T47D (cell line): ENCODE measurements at regions not wholly inside any gene's neighbourhood (a gene's known extent, or its start where the extent isn't known, plus 50 kb on each side); places are given as distances from the start of the nearest gene placed in this dataset.
"Not testable (repeated sequence)": the region's sequence is repeated elsewhere in the genome, so short reads cannot be mapped to it uniquely, and the experiment has no call there.

Experiments
- DNase-seq, 2 experiments: peaks; one replicate each; pipeline versions ENCODE4 v3.0.0 to v3.0.0-alpha.2; 2011 to 2012; ENCODE audit warnings: low read depth in 1 of 2, low spot score in 1 of 2
- JUND ChIP-seq: IDR thresholded peaks from 2 replicates; pipeline ENCODE4 v1.6.1; 2012; ENCODE audit warnings: low read depth
- in situ Hi-C: cut with HindIII; loops from 2 replicates; pipeline ENCODE4 v1.10.0; 2016; ENCODE audit warnings: low sequenced_read_pairs, low pct_unique_long_range_greater_than_20kb

DNA sequence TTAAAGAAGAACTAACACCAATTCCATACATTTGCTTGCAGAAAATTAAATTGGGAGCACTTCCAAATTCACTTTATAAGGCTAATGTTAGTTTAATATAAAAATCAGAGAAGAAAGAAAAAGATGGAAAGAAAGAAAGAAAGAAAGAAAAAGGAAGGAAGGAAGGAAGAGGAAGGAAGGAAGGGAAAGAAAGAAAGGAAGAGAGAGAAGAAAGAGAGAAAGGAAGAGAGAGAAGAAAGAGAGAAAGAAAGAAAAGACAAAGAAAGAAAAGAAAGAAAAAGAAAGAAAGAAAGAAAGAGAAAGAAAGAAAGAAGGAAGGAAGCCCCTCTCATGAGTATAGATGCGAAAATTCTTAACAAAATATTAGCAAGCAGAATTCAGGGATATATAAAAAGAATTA is 267.7 kb downstream of the RPAP3 start:
- DNase-seq = no peak
- no peak for TF ChIP-seq JUND
- in situ Hi-C loops = no loop called here

DNA sequence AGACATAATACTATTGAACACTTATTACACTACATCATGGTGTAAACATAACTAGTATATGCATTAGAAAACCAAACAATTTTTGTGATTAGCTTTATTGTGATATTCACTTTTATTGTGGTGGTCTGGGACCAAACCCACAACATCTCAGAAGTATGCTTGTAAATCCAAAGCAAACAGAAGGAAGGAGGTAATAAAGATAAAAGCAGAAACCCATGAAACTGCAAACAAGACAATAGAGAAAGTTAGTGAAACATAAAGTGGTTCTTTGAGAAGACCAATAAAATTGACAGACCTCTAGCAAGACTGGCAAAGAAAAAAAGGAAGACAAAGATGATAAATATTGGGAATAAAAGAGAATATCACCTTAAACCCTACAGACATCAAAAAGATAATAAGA is 268.3 kb downstream of the RPAP3 start:
- in situ Hi-C loops = no loop called here
- no peak for DNase-seq

DNA sequence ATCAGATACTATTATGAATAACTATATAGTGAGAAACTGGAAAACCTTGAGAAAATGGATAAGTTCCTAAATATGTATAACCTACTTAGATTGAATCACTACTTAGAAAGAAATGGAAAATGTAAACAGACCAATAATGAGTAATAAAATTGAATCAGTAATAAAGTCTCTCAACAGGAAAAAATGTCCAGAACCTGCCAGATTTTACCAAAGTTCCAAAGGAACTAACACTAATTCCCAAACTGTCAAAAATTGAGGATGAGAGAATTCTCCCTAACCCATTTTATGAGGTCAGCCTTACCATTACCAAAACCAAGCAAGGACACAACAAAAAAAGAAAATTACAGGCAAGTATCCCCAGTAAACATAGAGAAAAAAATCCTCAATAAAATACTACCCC is 272.0 kb downstream of the RPAP3 start:
- DNase-seq = no peak
- in situ Hi-C loops = no loop called here
- TF ChIP-seq JUND = no peak

More for the DNA sequence above, 268.3 kb downstream of the RPAP3 start:
- TF ChIP-seq JUND = no peak

DNA sequence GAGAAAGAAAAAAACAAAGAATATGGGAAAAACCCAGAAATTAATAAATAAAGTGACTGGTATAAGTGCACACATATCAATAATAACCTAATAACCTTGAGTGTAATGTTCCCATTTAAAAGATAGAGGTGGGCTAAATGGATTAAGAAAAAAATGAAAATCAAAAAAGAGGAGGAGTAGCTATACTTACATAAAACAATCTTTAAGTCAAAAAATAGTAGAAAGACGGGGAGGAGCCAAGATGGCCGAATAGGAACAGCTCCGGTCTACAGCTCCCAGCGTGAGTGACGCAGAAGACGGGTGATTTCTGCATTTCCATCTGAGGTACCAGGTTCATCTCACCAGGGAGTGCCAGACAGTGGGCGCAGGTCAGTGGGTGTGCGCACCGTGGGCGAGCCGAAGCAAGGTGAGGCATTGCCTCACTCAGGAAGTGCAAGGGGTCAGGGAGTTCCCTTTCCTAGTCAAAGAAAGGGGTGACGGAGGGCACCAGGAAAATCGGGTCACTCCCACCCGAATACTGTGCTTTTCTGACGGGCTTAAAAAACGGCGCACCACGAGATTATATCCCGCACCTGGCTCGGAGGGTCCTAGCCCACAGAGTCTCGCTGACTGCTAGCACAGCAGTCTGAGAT is 279.0 kb downstream of the RPAP3 start:
- DNase-seq, in situ Hi-C loops: not testable (repeated sequence)

DNA sequence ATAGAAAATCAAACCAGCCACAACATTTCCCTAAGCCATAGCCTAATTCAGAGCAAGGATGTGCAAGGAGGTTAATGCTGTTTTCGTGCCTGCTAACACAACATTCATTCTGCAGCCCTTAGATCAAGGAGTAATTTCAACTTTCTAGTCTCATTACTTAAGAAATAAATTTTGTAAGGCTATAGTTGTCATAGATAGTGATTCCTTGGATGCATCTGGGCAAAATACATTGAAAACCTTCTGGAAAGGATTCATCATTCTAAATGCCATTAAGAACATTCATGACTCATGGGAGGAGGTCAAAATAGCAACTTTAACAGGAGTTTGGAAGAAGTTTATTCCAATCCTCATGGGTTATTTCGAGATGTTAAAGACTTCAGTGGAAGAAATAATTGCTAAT is 283.2 kb downstream of the RPAP3 start:
- no peak for DNase-seq
- no peak for TF ChIP-seq JUND
- in situ Hi-C loops = no loop called here

DNA sequence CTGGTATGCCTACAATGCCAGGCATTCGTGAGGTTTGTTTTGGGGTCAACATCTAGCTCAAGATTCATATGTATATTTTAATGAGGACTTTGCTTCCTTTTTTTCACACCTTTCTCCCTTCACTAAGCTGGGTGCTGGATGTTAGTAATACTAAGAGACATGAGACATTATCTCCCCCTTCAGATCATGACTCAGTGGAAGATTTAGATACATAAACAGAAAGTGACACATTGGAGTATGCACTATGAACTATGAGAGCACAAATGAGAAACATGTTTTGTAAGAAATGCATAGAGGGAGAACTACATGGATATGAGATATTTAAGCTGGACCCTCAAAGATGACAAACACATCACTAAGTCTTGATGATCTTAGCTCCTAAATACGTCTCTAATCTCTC is 286.3 kb downstream of the RPAP3 start:
- in situ Hi-C loops = no loop called here
- TF ChIP-seq JUND = no peak
- no peak for DNase-seq

DNA sequence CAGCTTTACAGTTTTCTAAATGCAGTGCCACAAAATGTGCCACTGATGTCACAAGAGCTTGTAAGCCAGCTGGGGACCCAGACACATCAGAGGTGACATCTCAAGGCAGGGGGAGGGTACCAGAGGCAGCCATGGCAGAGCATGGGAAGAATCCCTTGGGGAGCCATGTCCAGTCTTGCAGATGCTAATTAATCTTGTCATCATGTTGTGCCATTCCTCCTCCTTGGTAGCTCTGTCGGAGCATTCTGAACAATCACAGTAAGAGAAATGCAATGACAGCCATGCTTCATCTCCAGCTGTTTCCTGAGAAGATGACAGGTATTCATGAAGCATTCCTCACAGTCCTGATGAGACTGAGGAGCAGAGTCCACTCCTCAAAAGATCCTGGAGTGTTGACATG is 287.9 kb downstream of the RPAP3 start:
- in situ Hi-C loops = no loop called here
- no peak for DNase-seq
- TF ChIP-seq JUND = no peak

DNA sequence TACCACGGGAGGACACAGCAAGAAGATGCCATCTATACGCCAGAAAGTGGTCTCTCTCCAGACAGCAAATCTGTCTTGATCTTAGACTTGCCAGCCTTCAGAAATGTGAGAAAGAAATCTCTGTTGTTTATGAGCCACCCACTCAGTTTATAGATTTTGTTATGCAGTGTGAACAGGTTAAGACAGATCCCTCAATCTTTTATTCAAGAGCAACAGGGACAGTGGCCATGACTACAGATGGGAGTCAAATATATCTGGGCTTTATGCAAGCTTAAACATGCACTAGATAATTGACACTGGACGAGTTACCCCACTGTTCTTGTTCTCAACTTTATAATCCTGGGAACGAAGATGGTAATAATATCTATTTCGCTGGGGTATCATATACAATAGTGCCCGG is 288.7 kb downstream of the RPAP3 start:
- TF ChIP-seq JUND = no peak
- DNase-seq = no peak
- in situ Hi-C loops = no loop called here

DNA sequence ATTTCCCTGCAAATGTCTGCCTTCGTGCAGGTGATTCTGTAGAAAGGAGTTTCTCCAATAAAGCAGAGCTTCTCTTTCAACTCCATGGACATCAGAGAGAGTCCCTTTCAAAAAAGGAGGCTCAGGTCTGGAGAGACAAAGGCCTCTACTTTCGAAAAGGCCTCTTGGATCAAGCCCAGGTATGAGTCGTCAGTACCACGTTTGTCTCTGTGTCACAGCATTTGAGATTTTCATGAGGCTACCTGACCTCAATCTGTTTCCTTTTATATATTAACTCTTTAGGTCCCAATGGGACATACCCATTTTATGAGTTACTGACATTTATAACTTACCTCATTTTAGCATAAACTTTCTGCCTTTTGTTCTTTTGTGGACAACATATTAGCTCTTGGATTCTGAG is 290.8 kb downstream of the RPAP3 start:
- no peak for DNase-seq
- no peak for TF ChIP-seq JUND
- in situ Hi-C loops = no loop called here

DNA sequence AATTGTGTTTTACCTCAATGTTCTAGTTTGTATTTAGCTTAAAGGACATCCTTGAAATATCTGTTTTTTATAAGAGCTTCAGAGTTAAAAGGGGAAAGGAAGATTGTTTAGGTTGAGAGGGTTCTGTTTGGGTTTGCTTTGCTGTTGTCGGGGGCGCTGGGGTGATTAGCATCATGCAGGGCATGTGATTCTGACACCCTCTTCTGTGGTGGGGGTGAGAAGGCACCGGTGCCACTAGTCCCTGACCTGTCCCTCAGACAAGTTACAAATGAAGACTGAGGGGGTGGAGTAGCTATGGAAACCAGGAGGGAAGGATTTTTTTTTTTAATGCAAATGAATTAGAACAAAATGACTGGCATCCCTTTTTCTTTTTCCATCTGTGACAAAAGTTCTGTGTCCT is 291.3 kb downstream of the RPAP3 start:
- no peak for DNase-seq
- no peak for TF ChIP-seq JUND
- in situ Hi-C loops = no loop called here

DNA sequence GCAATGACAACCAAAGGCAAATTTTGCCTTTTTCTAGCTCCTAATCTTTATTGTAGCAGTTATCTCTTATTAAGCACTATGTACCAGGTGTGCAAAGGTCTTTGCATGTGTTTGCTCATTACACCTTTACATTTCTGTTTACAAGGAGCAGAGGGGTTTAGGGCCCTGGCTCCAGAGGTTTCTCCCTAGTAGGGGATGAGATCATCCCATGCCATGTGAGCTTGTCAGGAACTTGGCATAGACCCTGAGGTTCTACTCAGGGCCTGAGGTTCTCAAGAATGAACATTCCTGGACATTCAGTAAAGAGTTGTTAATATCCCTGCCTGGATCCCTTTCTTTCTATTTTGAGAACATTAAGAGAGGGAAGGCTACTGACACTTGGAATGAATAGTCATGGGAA is 292.0 kb downstream of the RPAP3 start:
- in situ Hi-C loops = no loop called here
- DNase-seq = no peak
- TF ChIP-seq JUND = no peak

DNA sequence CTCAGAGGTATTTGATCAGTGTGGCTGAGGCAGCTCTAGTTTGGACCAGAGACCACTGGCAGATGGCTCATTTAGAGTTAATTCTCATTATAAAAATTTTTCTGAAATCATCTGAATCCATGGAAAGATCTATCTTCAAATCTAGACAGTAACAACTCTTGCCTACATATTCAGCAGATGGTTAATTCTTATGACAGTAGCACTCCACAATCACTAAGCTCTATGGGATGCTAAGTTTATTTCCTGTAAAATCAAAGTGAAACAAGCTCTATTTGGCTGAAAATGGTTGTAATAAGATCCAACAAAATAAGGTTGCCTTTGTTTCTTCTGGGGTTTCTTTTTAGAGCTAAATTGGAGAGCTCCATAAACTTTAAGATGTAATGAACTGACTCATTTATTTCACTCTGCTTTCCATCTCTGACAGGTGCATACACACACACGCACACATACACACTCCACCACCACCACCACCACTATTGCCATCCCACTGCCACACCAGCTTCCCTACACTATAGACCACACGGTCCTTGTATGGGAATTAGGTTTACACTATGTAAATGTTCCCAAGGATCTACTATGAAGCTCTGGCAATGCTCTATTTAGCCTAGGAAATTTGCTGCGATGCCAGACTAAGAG is 293.1 kb downstream of the RPAP3 start:
- in situ Hi-C loops = no loop called here
- no peak for TF ChIP-seq JUND
- no peak for DNase-seq

DNA sequence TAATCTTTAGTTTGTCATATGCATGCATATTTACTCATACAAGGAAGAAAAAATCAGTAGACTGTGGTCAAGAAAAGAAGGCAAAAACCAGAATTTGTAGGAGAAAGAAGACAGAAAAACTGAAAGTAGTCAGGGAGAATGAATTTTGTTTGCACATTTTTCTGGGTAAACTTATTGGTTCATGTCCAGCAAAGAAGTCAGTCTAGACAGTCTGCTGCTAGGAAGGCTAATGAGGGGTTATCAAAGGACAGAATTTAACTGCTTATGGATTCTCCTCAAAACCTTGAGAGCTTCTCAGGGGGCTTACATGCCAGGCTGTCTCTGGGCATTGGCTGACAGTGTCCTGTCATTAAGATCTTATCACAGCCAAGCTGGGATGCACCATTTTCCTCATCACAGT is 293.9 kb downstream of the RPAP3 start:
- DNase-seq = no peak
- no peak for TF ChIP-seq JUND
- in situ Hi-C loops = no loop called here

DNA sequence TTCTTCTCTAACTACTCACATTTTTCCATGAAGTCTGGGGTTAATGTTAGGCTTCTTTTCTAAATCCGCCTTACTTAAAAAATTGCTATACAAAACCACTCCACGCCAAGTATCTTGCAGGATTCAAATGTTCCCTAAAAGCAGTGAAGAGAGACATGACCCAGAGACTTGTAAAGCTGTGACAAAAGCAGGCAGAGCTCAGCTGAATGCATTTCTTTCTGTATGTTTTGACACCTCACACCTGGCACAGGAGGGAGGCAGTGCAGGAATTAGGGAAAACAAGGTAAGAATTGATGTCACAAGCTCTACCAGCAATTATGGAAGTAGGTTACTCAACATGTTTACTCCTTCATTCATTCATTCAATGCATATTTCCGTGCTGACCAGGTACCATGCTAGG is 295.0 kb downstream of the RPAP3 start:
- DNase-seq = no peak
- in situ Hi-C loops = no loop called here

More for the DNA sequence above, 295.0 kb downstream of the RPAP3 start:
- no peak for TF ChIP-seq JUND
